ENCODE measurements at regions not wholly inside any gene's neighbourhood (a gene's known extent, or its start where the extent isn't known, plus 50 kb on each side); places are given as distances from the start of the nearest gene placed in this dataset.
"Not testable (repeated sequence)": the region's sequence is repeated elsewhere in the genome, so short reads cannot be mapped to it uniquely, and the experiment has no call there.

DNA sequence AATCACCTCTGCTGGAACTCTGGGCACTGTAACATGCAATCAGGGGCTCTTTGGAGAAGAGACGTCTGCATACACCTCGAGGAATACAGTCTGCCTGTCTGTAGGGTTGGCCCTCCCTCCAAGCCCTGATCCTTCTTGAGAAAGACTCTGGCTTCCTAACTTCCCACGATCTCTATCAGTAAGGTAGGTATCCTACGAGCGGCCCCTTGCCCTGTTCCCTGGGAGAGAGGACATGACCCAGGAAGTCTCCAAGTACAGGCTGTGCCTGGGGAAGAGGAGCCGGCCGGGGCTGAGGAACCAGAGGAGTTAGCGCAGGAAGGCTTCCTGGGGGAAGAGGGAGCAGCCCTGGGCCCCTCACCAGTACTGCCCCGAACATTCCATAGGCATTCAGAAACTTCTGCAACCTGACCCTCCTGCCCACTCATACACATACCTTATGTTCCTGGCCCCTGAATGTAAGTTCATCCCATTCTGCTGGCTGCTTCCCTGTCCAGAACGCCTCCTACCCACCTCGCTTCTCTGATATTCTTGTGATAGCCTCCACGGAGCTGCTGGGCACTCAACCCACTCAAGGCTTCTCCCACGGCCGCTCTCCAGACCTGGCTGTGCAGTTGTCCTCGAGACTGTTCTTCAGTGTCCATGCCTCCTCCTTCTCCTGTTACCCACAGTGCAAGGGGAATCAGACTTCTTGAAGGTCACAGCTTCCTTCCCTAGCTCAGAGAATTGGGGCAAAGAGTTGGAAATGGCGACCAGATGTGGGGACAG, 116.1 kb downstream of the CYP26B1 start:
- DNase-seq (ENCODE audit: low spot score): no peak

DNA sequence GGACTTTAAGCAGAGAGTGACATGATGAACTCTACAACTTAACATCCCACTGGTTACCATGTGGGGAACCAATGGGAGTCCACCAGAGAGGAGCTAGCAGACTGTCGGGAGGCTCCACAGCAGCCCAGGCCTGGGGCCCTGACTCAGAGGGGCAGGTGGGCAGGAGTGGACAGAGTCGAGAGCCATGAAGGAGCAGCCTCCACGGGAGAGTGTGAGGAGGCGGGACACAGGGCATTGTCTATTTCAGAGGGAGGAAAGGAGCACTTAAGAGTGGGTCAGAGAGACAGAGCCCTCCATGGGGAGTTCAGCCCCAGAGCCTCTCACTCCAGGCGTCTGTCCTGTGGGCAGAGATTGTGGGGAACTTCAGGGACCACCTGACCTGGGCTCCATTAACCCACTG, 118.7 kb downstream of the CYP26B1 start:
- DNase-seq (ENCODE audit: low spot score): no peak

DNA sequence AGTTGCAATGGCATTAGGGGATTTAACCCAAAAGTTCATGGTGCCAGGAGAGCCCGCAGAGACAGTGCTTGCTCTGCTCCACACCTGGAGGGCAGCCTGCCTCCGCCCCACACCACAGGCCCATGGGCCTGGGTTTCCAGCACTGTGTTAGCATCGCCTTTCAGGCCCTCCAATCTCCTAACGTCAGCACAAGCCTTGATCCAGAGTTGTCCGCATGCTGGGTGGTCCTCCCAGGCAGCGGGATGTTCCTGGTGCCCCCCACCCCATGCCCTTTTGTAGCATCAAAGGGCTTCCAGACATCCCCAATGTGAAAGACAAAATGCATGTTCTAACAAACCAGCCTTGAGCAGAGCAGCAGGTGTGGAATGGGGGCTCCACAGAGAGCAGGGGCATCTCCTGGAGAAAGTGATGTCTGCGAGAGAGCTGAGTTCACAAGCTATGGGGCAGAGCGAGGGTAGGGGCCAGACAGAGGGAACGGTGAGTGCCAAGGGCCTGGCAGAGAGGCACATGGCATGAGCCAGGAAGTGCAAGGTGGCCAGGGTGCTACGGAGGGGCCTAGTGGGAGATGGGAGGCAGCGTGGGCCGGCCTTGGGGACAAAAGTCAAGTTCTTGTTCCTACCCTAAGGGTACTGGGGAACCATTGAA, 119.2 kb downstream of the CYP26B1 start:
- DNase-seq (ENCODE audit: low spot score): no peak

DNA sequence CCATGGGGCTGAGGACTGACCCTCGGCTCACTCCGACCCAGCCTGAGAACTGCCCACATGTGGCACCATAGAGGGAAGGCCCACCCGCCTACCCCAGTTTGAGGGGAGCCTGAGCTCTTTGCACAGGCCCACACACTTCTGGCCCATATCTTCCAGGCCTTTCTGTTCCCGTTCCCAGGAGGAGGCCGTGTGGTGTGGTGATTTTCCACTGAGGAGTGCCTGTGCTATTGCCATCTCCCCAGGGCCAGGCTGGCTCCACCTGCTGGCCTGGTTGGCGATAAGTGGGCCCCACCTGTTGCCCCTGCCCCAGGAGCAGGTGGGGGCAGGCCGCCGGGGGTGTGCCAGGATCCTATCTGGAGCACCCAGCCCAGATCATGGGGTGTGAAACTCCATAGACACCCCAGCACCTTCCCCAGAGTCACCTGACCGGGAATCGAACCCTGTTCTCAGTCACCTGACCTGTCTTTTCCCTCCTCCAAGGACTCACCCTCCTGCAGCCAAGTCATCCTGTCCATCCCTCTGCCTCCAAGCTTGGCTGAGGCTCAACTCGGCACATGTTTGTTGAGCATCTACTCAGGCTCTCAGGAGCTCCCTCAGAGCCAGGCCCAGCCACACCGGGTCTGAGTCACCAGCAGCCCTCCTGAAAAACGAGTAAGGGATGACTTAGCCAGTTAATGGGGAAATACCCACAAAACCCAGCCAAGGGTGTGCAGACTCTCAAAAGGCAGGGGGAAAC, 120.1 kb downstream of the CYP26B1 start:
- no peak for DNase-seq (ENCODE audit: low spot score)

DNA sequence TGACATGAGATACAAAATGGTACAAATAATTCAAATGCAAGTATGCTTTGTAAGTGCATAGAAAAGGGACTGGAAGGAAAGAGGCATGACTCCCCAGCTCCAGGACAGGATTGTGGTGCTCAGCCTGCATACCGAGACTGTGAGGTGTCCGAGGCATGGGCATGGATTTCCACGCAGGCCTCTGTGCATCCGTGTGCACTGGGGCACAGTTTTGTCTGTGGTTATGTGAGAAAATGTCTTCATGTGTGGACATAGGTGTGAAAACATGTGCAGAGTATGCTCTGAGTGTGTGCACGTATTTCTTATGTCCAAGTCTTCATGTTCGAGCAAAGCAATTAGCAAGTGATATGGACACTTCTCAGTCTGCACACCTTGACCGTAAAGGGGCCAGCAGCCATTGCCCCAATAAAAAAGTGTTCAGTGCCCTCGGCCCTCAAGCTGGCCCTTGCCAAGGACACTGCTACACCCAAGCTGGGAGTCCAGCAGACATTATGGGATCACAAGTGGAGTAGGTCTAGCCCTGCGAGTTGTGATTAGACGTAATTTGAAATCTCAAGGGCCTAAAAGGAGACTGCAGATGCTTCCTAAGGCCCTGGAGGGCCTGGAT, 120.7 kb downstream of the CYP26B1 start:
- DNase-seq (ENCODE audit: low spot score): no peak

DNA sequence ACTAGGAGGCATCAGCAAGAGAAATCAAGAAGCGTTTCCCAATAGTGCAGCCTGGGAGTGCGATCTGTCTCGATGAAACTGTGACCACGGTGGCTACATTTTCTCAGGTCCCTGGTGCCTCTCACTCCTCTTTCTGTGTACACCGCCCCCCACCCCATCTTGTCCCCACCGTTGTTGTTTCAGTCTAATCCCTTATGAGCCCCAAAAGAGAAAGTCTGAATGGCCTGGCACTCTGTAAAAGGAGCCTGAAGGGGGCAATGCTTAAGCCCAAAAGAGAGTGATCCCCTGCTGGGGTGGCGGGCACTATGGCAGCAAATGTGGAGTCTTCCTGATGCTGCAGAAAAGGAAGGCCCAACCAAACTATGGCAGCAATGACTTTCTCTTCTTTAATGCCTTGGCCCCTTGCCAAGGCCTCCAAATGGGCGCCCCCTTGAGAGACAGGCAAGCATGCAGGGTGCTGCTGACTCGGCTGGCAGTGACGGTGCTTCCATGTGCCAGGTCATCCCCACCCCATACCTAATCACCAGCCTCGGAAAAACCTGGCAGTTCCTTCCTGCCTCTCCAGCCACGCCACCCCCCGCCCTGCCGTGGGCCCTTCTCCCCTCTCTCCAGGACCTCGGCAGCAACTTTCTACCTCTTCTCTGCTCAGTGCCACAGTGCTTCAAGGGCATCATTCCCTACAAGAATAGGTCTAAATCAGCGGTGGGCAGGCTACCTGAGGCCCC, 123.0 kb downstream of the CYP26B1 start:
- DNase-seq (ENCODE audit: low spot score): no peak

DNA sequence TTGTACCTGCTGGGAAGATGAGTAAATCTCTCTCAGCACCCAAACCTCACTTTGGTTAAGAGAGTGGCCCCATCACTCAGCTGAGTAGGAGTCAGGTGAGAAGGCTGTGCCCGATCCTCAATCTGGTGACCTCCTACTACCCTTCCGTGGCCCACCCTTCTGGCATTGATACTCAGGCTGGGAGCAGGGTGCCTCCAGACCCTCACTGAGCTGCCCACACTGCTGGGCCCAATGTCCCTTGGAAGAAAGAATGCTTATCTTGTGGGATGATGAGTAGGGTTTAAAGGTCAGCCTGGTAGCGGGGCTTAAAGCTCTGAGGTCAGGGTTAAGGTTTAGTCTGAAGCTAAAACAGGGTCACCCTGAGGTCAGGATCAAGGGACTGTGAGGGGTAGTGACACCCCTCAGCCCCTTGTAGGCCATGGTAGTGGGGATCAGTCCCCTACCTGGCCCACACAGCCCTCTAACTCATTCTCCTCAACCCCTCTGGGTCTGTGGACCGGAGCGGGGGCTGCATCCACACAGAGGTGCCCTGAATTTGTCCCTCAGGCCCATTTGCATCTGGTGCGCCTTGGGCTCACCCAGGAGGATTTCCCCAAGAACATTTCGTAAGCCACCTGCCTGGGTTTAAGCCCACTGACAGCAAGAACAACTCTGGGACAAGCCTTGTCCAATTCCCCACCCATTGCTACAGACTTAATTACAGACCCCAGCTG, 123.8 kb downstream of the CYP26B1 start:
- no peak for DNase-seq (ENCODE audit: low spot score)

DNA sequence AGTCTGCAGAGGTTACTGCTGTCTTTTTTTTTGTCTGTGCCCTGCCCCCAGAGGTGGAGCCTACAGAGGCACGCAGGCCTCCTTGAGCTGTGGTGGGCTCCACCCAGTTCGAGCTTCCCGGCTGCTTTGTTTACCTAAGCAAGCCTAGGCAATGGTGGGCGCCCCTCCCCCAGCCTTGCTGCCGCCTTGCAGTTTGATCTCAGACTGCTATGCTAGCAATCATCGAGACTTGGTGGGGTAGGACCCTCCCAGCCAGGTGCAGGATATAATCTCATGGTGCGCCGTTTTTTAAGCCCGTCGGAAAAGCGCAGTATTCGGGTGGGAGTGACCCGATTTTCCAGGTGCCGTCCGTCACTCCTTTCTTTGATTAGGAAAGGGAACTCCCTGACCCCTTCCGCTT, 126.3 kb downstream of the CYP26B1 start:
- not testable (repeated sequence) for DNase-seq (ENCODE audit: low spot score)

DNA sequence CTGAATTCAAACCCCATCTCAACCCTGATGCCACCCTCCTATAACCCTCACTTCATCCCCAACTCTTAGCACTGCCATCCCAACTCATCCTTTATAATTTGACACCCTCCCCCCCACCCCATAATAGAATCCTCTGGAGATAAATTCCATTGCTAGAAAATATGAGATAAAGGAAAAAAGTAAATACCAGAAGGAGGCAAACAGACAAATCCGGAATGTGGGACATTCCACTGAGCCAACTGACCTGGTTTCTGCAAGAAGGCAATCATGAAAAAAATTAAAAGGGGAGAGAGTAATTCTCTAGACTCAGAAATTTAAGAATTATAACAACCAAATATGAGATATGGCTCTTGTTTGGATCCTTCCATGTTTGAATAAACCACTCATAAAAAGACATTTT, 132.4 kb downstream of the CYP26B1 start:
- DNase-seq (ENCODE audit: low spot score): no peak

DNA sequence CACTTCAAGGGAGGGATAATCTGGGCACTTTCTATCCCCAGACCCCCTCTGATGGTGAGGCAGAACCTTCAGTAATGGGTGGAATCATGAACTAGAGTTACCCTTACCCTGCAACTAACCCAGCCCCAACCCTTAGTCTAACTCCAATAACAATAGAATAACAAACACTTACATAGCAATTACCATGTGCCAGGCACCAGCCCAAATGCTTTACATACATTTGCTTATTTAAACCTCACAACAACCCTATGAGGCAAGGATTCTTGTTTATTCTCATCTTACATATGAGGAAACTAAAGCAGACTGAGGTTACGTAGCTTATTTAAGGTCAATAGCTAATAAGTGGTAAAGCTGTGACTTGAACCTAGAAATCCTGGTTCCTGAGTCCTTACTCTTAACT, 132.8 kb downstream of the CYP26B1 start:
- DNase-seq (ENCODE audit: low spot score): no peak

DNA sequence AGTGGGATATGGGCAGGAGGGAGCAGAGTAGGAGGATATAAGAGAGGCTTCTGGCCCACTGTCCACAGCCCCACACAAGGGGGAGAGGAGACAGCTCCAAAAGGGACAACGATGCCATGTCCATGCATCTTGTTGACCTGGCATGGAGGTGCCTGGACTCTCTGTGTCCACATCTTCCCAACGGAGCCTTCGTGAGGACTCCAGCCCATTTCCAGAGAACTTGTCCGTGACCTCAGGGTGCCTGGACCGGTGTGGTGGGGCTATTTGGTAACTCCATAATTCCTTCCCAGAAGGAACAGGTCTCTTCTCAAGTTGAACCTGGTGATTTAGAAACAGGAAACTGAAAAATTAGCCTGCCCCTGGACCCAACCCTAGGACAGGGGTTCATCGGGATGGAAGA, 133.9 kb downstream of the CYP26B1 start:
- DNase-seq (ENCODE audit: low spot score): no peak

DNA sequence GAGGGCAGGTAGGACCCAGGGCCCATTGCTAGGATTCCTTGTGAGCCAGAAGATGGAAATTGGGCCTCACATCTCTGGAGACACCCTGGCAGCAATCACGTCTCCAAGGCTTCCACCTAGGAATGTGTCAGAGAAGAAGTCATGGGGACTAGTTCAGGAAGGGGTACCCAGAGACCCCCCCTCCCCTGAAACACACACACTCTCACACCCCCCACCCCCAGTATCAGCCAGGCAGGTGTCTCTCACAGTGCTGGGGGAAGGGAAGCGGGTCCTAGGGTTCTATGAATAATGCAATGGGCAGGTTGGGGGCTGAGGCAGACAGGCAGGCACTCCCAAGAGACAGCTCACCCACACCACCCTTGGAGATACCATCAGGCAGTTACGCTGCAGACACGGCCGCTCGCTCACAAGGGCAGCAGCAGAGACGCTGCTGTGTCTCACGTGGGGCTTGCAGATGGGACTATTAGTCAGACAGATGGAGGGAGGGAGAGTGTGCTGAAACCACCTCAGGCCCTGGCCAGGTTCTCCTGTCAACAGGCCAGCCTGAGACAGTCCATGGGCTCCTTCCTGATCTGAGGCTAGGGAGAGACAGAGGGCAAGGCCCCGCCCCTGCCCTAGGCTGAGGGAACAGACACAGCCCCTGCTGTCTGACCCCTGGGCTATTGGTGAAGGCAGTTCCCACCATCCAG, 134.6 kb downstream of the CYP26B1 start:
- no peak for DNase-seq (ENCODE audit: low spot score)

DNA sequence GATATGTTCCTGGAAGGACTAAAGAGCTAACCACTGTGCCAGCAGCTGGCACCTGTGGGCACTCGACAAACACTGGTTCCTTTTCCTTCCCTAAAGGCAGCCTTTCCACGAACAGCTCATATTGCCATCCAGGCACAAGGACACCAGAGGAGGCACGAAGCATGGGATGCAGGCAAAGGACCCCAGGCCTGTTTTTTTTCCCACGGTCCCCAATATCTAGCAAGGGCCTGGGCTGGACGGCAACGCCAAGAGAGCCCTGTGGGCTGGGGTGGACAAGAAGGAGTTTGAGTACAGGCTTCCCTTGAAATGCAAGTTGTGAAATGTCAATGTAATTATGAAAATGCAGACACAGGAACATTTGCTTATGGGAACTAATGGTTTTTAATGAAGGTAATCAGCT, 135.9 kb downstream of the CYP26B1 start:
- DNase-seq (ENCODE audit: low spot score): no peak

DNA sequence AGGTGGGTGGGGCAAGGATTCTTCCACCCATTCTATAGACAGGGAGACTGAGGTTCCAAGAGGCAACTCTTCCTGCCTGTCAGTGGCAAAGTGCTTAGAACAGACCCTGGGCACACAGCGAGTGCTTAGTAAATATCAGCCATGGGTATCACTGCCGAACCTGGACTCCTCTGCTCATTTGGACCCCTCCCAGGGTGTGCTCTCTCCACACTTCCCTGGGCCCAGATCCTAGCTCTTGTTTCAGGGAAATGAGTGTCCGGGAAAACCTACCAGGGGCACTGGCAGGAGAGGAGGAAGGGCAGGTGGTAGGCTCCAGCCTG, 136.3 kb downstream of the CYP26B1 start:
- no peak for DNase-seq (ENCODE audit: low spot score)

DNA sequence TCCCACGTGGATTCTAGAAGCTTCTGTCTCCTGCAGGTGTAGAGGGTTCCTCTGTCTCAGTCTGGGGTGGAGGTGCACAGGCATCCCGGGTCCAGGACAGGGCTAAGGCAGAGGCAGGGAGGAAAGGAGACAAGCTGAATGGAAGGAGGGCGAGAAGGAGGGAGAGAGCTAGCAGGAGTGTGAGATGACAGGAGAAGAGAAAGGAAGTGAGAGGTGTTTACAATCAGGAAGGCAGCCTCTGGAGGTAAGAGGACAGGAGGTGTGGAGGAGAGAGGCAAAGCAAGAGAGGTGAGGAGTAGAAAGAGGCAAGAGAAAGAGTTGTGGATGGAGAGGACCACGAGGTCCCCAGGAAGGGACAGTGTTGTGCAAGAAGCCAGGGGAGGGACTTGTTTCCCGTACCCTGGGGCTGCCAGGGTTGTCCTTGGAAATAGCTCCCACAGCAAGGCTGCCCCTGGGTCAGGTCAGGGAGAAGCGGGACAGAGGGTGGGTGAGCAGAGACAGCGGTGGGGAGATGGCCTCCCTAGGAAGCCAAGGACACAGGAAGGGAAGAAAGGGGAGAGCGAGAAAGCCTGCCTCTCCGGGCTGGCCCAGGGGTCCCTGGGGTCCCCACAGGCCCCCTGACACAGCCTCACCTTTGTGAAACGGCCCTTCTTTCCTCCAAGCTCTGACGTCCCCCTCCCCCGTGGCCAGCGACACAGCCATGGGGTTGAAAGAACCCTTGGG, 136.9 kb downstream of the CYP26B1 start:
- DNase-seq (ENCODE audit: low spot score): no peak

DNA sequence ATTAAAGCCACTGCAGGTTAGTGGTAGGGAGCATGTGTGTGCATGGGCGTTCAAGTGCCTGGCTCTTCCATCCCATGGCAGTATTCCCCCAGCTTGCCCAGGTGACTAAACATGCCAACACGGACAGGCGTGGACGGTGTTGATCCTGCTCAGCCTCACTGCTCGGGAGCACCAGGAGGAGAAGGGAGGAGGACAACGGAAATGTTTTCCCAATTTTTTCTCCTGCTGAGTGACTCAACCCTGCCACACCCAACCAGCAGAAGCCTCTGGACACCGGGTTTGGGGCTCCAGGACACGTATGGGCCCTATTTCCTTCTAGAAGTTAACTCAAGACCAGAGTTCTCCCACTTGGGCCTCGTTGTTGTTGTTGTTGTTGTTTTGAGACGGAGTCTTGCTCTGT, 139.1 kb downstream of the CYP26B1 start:
- no peak for DNase-seq (ENCODE audit: low spot score)

DNA sequence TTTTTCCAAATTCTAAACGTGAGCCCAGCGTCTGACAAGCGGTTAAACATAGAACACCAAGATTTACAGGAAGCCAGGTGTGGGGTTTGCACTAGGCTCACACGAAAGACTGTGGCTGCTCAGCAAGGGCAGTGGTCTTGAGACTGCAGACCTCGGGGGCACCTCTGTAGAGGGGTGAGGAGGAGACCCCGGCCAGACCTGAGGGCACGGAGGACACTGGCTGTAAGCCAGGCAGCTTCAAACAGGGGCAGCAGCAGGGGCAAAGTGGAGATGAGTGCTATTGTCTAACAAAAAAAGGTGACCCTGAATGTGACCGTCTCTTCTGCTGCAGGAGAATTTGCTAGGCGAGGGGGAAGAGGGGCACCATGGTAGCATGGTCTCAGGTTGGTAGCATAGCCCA, 140.3 kb downstream of the CYP26B1 start:
- no peak for DNase-seq (ENCODE audit: low spot score)

DNA sequence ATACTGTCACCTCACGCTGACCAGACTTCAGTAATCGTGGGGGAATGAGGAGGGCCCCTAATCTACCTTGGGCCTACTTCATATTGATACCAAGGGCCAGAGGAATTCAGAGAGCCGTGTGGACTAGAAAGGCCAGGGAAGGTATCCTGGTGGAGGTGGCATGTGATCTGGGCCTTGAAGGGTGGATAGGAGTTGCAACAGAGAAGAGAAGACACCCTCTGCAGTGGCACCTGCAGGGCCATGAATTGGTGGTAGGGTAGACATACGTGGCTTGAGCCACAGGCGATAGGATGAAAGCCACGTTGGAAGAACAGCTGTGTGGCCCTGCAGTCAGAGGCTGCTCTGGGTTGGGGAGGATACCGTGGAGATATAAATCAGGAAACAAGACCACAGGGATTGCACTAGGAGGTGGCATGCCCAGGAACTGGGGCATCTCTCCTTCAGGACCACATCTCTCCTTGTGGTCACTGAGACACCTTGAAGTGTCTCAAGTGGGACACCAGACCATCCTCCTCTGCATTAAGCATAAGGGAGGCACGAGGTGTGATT, 141.4 kb downstream of the CYP26B1 start:
- DNase-seq (ENCODE audit: low spot score): no peak

DNA sequence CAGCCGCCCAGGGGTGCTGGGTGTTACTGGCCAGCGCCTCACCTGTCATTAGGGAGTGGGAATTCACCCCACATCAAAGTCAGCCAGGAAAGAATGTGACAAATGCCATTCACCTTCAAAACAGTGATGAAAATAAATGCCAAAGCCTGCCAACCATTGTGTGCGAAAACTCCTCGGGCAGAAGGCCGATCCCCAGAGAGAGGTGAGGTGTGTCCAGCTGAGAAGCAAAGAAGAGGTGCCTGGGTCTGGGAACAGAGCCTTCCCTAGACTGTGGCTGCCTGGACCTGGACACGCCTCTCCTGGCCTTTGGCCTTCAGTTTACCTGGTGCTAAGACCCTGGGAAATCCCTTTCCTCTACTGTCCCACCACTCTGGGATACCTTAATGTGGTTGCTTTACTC, 142.7 kb downstream of the CYP26B1 start:
- peak; percentile 10 for DNase-seq (ENCODE audit: low spot score)
